ENCODE measurements at regions not wholly inside any gene's neighbourhood (a gene's known extent, or its start where the extent isn't known, plus 50 kb on each side); places are given as distances from the start of the nearest gene placed in this dataset.

DNA sequence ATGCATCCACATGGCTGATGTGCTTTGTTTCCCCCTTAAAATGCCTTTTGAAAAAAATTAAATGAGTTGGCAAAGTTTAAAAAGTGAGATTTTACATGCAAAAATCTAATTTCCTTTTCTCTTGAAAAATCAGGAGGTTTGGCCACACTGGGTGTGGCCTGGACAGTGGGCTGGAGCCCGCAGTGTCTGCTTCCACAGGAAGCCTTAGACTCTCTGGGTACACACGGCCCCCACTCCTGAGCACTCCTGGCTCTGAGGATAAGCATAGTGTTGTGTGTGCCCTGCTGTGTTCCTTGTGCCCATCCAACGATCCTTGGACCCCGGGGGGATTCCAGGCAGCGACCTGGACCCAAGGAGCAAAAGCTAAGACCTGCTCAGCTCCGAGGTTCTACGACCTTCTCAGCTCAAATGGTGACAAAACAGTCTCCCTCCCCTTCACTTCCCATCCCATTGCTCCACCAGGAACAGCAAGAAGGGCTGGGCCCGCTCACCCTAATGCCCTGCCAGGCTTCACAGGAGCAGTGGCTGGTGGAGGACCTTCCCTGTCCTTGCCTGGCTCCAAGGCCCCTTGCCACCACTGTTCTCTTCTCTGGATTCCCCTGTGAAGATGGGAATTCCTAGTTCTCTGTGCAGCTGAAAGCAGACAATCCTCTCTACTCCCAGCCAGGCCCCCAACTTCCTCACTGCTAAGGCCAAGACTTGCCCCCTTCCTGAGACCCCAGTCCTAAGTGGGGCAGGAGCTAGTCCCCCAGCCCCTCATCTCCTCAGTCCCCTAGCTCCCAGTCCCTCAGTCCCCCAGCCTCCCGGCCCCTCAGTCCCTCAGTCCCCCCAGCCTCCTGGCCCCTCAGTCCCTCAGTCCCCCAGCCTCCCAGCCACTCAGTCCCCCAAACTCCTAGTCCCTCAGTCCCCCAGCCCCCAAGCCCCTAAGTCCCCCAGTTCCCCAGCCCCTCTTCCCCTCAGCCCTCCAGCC is 395.8 kb downstream of the PTPRU start:
- TF ChIP-seq, protein P1, sequence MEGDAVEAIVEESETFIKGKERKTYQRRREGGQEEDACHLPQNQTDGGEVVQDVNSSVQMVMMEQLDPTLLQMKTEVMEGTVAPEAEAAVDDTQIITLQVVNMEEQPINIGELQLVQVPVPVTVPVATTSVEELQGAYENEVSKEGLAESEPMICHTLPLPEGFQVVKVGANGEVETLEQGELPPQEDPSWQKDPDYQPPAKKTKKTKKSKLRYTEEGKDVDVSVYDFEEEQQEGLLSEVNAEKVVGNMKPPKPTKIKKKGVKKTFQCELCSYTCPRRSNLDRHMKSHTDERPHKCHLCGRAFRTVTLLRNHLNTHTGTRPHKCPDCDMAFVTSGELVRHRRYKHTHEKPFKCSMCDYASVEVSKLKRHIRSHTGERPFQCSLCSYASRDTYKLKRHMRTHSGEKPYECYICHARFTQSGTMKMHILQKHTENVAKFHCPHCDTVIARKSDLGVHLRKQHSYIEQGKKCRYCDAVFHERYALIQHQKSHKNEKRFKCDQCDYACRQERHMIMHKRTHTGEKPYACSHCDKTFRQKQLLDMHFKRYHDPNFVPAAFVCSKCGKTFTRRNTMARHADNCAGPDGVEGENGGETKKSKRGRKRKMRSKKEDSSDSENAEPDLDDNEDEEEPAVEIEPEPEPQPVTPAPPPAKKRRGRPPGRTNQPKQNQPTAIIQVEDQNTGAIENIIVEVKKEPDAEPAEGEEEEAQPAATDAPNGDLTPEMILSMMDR (IDR thresholded peaks at IDR 0.05 in 8 of 11, conservative IDR thresholded peaks at IDR 0.05 in 3 of 11), result no peak
- no peak for TF ChIP-seq POLR2A (IDR thresholded peaks at IDR 0.05)

Data from spleen (tissue), 7 donors.